ENCODE measurements at regions not wholly inside any gene's neighbourhood (a gene's known extent, or its start where the extent isn't known, plus 50 kb on each side); places are given as distances from the start of the nearest gene placed in this dataset.

GRCh38 chr3:117818592-117818991, 1109.0 kb downstream of the TUSC7 start:
- TF ChIP-seq CTCF (IDR thresholded peaks at IDR 0.05) (no peak), POLR2A (IDR thresholded peaks at IDR 0.05) (no peak)

Data from Peyer's patch (tissue), 4 donors.